NB4 (cell line): ENCODE measurements at regions not wholly inside any gene's neighbourhood (a gene's known extent, or its start where the extent isn't known, plus 50 kb on each side); places are given as distances from the start of the nearest gene placed in this dataset.

Experiments
- DNase-seq: peaks from one replicate; pipeline ENCODE4 v3.0.0; 2010; ENCODE audit warnings: low read depth
- H3K4me3 ChIP-seq: one replicate; pipeline ENCODE4 v1.5.1; 2011; ENCODE audit warnings: mild to moderate bottlenecking, low read depth, low read length, moderate library complexity
- CTCF ChIP-seq: IDR thresholded peaks from one replicate; pipeline ENCODE4 v1.5.1; 2012; ENCODE audit warnings: low read depth, low read length
- MAX ChIP-seq: IDR thresholded peaks from 2 replicates; pipeline ENCODE4 v1.6.1; 2011; ENCODE audit warnings: low read depth, low read length
- MYC ChIP-seq: IDR thresholded peaks from 2 replicates; pipeline ENCODE4 v1.6.1; 2011; ENCODE audit warnings: low read depth, low read length
- POLR2A ChIP-seq: IDR thresholded peaks from 2 replicates; pipeline ENCODE4 v1.6.1; 2011; ENCODE audit warnings: mild to moderate bottlenecking; ENCODE audit not compliant: insufficient read length; ENCODE audit errors: extremely low read depth

GRCh38 chr10:91050371-91051034 lies 129.6 kb upstream of the ANKRD1 start:
- no peak overlapping the region for H3K4me3 ChIP-seq
- no peak for DNase-seq
- TF ChIP-seq MYC (no peak), CTCF (no peak), POLR2A (no peak), MAX (no peak)

GRCh38 chr10:91051829-91052228 lies 130.9 kb upstream of the ANKRD1 start:
- no peak overlapping the region for H3K4me3 ChIP-seq
- TF ChIP-seq MAX, result no peak
- no peak for TF ChIP-seq MYC
- no peak for TF ChIP-seq CTCF
- no peak for TF ChIP-seq POLR2A
- no peak for DNase-seq

GRCh38 chr10:91054325-91054724 lies 133.4 kb upstream of the ANKRD1 start:
- no peak overlapping the region for H3K4me3 ChIP-seq
- no peak for TF ChIP-seq POLR2A
- no peak for TF ChIP-seq MYC
- TF ChIP-seq CTCF, result no peak
- TF ChIP-seq MAX, result no peak
- no peak for DNase-seq

GRCh38 chr10:91061187-91061586 lies 140.3 kb upstream of the ANKRD1 start:
- DNase-seq, result no peak
- TF ChIP-seq MYC (no peak), MAX (no peak), CTCF (no peak), POLR2A (no peak)

GRCh38 chr10:91061608-91062007 lies 140.7 kb upstream of the ANKRD1 start:
- no peak for DNase-seq
- no peak overlapping the region for H3K4me3 ChIP-seq
- TF ChIP-seq CTCF (no peak), MAX (no peak), POLR2A (no peak), MYC (no peak)

More at GRCh38 chr10:91061187-91061586, 140.3 kb upstream of the ANKRD1 start:
- H3K4me3 ChIP-seq, result no peak overlapping the region

- DNase-seq, result no peak
- TF ChIP-seq MYC (no peak), MAX (no peak), CTCF (no peak), POLR2A (no peak)
- no peak overlapping the region for H3K4me3 ChIP-seq
Observed at GRCh38 chr10:91062091-91062490, 141.2 kb upstream of the ANKRD1 start.
